GM18498 (cell line): ENCODE measurements at regions not wholly inside any gene's neighbourhood (a gene's known extent, or its start where the extent isn't known, plus 50 kb on each side); places are given as distances from the start of the nearest gene placed in this dataset.

ENCODE experiments used
- ATAC-seq: cut with Tn5 transposase; IDR thresholded peaks from one replicate; pipeline ENCODE4 v1.9.1; 2021; ENCODE audit warnings: mild to moderate bottlenecking, moderate library complexity; ENCODE audit not compliant: unreplicated experiment

DNA sequence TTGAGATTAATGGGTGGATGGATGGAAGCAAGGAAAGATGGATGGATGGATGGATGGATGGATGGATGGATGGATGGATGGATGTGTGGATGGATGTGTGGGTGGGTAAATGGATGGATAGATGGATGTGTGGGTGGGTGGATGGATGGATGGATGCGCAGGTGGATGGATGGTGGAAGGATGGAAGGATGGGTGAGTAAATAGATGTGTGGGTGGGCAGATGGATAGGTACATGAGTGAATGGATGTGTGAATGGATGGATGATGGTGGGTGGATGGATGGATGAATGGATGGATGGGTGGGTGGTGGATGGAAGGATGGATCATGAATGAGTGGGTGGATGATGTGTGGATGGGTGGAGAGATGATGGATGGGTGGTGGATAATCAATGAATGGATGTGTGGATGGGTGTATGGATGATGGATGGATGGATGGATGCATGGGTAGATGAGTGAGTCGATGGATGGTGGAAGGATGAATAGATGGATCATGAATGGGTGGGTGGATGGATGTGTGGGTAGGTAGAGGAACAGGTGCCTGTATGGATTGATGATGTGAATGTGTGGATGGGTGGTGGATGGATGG lies 375.2 kb downstream of the BRD1 start:
- ATAC-seq: no peak

DNA sequence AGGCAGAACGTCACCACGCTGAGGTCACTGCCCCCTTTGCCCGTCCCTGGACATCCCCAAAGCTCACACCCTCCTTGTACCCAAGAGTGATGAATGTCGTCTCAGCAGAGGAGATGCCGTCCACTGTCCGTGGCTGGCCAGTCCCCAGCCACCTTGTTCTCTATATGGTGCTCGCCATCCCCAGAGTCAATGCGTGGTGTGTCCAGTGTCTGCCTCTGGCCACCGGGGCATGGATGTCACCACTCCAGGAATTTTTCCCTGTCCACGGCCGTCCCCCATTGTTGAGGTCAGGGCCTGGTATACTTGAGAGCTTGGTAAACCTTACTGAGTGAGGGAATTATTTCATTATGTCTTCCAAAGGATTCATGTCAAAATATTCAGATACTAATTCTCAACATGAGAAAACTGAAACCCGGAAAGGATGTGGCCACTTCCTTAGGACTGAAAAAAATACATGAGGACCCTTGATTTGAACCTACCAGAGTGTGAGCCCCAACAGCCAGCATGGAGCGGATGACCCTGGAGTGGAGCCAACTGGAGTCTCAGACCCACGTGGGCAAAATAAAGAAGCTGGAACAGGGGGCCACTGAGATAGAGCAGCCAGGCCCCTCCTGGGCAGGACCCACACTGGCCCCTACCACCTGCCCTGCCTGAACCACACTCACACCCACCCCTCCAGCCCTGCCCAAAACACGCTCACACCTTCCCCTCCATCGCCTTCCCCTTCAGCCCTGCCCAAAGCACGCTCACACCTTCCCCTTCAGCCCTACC lies 376.4 kb downstream of the BRD1 start:
- no peak for ATAC-seq

DNA sequence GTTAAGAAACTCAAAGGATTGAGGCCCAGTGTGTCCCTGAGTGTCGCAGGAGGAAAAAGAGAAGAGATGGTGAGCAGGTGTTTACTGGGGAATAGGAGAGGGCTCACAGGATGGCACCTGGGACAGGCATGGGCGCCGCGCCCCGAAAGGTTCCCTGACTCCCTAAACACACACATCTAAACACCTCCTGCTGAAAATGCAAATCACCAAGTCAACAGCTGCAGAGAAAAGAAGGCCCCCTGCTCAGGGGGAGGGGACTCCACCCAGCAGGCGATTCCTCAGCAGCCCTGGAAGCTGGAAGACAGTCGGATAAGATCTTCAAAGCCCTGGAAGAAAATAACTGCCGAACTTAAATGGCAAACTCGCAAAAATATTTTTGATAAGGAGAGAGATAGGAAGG lies 377.2 kb downstream of the BRD1 start:
- ATAC-seq: no peak

DNA sequence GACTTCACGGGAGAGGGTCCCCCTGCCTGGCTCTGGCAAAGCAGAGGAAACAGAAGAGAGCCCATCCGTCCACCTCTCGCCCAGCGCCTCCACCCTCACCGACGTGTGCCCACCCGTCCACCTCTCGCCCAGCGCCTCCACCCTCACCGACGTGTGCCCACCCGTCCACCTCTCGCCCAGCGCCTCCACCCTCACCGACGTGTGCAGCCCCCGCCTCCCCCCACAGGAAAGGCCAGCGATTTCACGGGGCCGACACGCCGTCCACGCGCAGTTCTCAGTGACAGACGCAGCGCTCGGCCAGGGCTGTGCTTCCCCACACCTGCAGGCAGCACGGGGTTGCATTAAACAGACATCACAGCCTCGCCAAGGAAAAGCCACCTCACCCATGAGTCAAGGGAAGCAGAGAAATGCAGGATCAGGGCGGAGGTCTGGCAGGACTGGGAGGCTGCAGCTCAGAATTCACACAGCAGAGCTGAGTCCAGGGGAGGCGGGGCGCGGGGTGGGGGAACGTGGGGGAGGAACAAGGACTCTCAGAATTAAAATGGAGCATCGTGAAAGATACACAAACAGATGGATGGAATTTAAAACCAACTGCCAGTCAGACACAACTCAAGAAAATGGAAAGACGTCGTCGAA lies 377.7 kb downstream of the BRD1 start:
- ATAC-seq: no peak

DNA sequence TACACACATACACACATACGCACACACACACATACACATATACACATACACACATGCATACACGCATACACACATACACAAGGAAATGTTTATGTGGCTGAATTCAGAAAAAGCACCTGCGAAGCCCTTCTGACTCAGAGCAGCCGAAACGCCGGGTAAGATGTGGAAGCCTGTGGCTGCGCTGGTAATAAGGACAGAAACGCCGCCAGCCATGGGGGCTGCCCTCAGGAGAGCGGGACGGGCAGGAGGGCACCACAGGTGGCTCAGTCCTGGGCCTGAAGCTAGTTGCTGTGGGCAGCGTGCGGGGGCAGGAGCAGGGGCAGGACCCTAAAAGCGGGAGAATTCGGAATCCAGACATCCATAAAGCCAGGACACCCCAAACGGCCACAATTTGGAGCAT lies 378.3 kb downstream of the BRD1 start:
- no peak for ATAC-seq

DNA sequence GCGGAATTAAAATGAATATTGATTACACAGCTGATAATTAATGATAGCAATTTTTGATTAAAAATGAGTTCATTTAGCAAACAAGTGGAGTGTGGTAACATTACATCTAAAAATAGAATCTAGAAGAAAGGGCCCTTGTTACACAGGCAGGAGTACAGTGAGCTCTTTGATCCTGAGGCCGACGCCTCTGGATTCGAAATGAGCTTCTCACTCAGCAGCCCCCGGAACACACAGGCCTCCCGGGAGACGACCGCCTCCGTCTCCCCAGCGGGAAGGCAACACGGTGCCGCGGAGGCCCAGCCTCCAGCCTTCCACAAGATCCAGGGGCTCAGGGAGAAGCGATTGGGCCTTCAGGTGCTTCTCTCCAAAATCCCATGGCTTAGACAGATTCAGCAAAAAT lies 379.1 kb downstream of the BRD1 start:
- no peak for ATAC-seq

DNA sequence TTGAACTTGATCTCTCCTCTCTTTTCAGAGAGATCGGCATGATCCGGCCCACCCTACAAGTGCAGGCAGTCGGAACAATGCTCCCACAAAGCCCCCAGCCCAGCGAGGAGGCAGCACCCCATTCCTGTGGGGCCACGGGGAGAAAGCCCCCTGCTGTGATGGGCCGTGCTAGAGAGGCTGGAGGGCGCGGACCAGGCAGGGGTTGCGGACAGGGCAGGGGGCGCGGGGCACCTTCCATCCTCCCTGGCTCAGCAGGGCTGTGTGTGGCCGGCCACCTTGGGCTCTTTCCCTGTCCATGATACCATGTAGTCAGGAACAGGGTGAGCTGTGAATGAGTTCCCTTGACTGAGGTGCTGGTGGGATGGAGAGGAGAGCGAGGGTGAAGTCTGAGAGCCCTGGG lies 379.8 kb downstream of the BRD1 start:
- ATAC-seq: no peak

DNA sequence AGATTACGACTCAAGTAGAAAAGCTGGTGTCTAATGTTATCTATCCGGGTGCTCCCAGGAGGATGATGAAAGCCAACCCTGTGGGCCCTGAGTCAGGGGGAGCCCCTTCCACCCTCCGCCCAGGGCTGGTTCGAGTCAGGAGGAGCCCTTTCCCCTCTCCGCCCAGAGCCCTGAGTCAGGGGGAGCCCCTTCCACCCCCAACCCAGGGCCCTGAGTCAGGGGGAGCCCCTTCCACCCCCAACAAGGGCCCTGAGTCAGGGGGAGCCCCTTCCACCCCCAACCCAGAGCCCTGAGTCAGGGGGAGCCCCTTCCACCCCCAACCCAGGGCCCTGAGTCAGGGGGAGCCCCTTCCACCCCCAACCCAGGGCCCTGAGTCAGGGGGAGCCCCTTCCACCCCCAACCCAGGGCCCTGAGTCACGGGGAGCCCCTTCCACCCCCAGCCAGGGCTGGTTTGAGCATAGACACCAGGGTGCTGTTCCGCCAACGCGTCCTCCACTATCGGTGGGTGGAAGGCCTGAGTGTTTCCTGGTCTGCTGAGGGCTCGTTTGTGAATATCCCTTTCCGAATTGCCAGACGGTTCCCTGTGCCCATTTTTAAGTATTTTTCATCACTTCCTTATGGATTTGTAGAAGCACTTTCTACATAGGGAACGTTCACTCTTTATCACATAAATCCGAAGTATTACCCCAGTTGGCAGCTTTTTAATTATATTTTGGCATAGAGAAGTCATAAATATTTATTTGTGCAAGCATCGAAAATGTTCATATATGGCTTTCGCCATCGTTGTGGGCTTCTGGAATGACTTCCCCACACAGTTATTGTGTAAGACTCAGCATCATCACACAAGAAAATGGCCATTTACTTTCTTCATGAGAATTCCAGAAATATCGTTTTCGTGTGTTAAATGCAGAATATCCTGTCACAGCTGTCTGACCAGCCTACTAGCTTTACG lies 380.6 kb downstream of the BRD1 start:
- ATAC-seq: no peak

DNA sequence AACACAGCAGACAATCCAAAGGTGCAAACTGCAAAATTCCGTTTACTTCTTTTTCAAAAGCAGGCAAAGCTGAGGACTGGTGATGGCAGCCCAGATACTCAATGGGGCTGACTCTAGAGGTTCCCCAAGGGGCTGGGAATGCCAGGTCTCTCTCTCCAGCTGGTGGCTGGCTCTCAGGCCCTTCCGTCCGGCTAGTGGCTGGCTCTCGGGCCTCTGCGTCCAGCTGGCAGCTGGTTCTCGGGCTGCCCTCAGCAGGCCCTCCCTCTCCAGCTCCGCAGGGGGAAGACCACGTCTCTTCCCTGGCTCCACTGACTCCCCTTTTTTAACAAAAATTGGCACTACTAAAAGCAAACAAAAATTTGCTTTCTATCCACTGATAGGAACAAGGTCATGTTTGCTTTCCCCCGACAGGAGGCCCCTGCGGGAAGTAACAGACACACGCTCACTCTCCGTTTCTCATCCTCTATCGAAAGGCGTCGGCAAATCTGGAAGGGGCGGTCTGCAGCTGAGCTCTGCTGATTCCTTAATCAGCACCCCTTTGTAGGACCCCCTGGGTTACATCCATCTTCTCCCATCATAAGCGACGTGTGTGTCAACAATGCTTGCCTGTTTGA lies 381.4 kb downstream of the BRD1 start:
- no peak for ATAC-seq

DNA sequence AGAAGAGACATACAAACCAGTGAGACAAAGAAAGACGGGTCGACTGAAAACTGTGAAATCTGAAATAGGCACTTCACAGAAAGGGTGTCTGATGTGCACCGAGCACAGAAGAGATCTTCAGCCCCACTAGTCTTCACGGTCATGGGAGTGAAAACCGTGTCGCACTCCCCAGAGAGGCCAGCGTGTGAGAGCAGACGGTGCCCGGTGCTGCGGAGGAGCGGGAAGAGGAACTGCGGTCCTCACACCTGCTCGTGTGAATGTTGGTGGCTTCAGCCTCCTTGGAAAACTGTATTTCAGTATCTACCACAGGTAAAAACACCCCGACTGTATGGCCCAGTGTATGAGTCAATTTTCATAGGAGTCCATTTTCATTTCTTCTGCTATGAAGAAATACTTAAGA lies 382.9 kb downstream of the BRD1 start:
- ATAC-seq: no peak

DNA sequence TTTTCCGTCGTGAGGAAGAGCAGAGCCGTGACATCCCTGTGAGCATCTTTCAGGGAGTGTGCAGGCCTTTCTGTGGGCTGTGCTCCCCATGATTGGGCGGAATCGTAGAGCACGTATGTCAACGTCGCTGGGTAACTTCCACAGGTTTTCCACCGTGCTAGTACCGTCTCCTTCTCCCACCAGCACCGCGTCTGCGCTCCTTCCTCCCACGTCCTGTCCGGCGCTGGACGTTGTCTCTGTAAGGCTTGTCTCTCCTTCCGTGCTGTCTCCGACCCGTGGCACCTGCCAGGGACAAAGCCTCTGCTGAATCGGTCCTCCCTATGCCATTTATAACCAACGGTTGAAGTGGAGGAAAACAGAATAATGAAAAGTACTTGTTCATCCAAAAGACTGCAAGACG lies 386.7 kb downstream of the BRD1 start:
- ATAC-seq: no peak

DNA sequence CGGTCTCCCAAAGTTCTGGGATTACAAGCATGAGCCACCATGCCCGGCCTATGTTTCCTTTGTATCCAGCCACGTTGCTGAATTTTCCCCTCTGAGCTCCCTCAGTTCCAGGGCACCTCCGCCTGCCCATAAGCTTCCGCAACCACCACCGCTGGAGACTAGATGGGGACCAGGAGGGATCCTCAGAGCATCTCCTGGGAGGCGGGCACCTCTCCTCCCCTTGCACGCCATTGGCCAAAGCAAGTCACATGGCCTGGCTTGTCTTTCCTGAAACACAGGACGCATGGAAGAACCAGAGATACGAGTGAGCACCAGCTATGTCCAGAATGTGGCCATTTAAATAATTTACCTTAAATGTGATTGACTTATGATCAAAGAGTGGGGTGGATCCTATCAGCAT lies 388.3 kb downstream of the BRD1 start:
- no peak for ATAC-seq

DNA sequence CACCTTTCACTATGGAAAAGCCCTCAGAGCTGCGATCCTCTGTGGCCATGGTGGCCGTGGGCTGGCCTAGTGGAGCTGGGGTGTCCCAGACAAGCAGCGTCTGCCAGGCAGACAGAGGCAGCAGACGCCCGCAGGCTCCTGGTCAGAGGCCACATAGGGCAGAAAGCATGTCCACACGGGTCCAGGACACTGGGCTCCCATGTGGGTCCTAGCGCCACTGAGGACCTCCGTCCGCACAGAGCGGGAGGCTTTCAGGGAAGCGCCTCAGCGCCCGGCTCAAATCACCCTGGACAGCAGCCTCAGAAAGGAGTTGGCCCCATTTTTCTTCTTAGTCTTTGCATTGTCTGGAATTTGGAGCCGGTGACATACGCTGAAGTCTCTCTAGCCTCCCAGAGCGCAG lies 389.7 kb downstream of the BRD1 start:
- no peak for ATAC-seq

DNA sequence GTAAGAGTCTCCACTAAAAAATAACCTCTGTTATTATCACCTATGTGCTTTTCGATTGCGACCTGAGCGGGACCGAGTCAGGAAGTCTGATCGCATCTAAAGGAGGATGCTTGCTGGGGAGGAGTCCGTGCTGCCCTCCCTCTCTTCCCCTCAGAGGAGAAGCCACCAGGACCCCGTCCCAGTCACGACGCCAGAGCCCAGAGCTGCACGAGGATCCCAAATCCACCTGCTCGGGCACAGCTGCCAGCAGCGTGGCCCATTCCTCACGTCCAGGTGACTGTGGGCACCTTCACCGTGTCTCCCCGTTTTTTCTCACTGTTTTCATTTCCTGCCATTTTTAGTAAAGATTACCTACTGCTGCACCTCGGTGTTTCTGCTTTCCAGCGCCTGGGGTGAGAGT lies 390.3 kb downstream of the BRD1 start:
- ATAC-seq: no peak

DNA sequence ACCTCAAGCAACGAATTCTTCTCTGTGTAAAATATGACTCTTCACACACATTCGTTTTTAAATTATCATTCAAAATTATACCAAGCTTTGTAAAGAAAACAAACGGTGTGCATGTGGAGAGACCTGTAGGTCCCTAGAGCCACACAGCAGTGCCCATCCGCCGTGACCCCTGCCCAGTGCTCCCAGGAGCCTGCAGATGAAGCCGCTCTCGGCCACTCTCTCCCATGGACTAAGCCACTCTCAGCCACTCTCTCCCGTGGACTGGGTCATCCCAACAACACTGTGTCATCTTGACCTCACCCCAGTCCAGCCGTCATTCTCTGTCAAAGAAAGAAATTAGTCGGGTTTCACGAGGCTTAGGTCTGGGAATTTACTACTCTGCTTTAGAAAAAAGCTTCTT lies 391.6 kb downstream of the BRD1 start:
- ATAC-seq: no peak

DNA sequence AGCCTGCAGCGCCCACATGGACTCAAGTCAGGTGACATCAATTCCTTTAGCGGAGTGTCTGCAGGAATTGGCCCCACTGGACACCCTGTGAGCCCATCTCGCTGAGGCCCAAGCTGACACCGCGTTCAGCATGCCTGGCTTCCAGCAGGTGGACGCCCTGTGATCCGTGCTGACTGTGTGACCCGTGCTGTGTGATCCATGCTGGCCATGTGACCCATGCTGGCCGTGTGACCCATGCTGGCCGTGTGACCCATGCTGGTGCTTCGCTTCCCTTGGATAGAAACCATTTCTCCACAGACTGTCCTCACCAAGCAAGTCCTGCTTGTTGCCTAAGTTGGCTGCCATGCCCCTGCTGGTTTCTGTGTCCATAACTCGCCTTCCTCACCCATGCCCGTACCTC lies 392.1 kb downstream of the BRD1 start:
- no peak for ATAC-seq

DNA sequence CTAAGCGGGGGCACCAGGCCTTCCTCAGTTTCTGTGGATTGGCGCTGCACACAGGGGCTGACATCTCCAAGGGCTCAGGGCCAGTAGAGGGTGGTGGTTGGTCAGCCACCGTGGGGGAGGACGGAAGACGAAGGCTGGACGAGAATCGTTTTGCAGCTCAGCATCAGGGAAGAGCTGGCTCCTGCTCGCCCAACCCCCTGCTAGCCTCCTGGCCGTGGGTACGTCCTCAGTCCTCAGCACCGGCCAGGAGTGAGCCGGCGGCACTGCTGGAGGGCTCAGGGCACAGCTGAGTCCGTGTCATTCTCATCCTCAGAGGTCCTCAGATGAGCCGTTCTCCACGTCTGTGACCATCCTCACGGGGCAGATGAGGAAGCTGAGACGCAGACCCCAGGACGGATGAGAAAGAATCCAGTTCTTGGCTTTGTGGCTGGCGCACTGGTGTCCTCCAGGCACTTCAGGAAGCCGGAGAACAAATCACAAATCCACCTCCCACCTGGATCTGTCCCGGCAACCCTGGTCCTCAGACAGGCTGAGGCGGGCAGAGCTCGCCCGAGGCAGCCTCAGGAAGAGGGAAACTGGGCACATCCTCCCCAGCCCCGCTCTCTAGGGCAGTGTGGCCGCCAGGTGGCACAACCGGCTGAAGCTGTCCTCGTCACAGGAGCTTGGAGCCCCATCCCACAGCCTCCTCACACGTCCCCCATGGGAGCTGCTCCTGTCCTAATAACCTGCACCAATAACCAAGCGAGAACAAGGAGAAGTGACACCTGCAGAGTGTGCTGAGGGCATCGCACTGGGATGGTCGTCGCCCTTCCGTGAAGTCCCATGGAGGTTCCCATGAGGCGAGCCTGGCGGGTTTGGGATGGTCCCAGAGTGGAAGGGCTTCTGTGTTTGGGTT lies 393.7 kb downstream of the BRD1 start:
- ATAC-seq: no peak

DNA sequence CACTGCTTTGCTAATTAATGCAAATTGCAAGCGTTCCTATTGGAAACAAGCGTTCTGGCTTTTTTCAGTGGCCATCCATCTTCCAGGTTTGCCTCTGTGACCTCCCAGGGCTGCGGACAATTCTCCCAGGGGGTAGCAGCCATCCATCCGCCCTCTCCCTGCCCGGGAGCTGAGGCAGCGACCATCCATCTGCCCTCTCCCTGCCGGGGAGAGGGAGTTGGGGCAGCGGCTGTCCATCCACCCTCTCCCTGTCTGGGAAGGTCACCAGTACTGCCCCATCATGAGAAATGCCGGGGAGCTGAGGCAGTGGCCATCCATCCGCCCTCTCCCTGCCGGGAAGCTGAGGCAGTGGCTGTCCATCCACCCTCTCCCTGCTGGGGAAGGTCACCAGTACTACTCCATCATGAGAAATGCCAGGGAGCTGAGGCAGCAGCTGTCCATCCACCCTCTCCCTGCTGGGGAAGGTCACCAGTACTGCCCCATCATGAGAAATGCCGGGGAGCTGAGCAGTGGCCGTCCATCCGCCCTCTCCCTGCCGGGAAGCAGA lies 394.7 kb downstream of the BRD1 start:
- ATAC-seq: no peak

DNA sequence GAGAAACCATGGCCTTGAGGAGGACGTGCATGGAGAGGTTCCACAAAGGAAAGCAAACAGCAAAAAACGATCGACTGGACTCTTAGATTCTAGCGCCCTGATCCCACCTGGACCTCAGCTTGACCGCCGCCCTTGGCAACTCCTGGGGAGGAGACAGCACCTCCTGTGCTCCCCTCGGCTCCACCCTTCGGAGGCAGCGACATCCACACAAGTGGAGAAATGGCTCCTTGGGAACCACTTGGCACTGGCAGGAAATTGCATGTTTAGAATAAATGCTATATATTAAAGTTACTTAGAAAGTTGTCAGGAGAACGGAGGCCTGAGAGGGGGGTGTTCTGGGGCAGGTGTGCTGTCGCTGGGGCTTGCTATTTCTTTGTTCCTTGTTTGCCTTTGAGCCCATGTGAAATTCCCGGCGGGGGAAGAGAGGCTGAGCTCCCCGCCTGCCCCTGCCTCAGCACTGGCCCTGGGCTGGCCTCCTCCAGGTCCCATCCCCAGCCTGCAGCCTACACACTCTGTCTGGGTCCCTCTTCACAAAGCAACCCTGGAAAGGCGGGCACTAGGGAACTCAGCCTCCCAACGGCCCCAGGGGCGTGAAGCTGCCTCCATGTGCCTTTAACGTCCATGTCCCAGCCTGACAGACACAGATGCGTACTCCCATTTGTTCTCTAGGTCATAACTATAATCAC lies 395.3 kb downstream of the BRD1 start:
- no peak for ATAC-seq
